ENCODE measurements at regions not wholly inside any gene's neighbourhood (a gene's known extent, or its start where the extent isn't known, plus 50 kb on each side); places are given as distances from the start of the nearest gene placed in this dataset.

DNA sequence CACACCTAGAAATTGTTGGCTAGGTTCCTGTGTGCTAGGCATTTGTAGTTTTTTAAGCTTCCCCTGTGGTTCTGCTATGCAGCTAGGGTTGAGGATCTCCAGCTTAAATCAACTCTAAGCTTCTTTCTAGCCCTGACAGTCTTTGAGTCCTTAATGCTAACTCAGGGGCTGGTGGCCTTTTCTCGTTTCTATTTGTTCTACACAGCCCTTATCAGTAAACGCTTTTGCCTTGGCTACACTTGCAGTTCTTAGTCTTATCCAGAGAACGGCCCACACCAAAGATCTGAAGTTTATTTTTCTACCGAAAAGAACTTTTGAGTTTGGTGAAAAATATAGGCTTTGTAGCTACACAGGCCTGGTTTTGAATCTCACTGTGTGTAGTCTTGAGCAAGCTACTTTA, 212.0 kb downstream of the DHX15 start:
- no peaks in the 10 kb centered on the region for H3K36me3 ChIP-seq (ENCODE audit: insufficient read depth in 1 of 2, low read depth in 1 of 2)
- H3K4me1 ChIP-seq, result peaks cover 21% of the 10 kb centered on the region
- no peak overlapping the region for H3K4me3 ChIP-seq
- no peak for DNase-seq
- no peaks in the 10 kb centered on the region for H3K9me3 ChIP-seq
- ATAC-seq, result no peak
- H3K27ac ChIP-seq, result no peak overlapping the region
- WGBS, 3 donors, result 89 to 95% (median 94%) methylated on average over 4 of the region's 4 CpGs
- no peaks in the 10 kb centered on the region for H3K27me3 ChIP-seq (ENCODE audit: insufficient read depth in 3 of 3, low read length in 2 of 3)
- intact Hi-C loops (cut with DNase I), result no loop called here
- TF ChIP-seq CTCF (IDR thresholded peaks at IDR 0.05), result no peak

DNA sequence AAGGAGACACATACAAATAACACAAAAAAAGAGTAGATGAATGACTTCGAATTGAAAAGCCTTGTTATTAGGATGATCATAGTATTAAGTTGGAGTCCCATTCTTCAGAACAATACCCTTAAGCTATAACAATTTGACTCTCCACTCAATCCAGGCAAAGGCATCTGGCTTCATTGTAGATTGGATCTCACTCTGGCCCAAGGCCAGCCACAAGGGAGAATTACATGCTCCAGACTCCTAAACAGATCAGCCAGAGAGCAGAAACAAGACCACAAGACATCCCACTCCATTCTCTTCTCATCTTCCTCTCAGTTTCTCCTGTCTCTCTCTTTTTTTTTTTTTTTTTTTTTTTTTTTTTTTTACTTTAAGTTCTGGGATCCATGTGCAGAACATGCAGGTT, 213.9 kb downstream of the DHX15 start:
- WGBS, 3 donors, result 84 to 97% (median 87%) methylated on average over 1 of the region's 1 CpG
- intact Hi-C loops (cut with DNase I), result no loop called here
- Histone ChIP-seq H3K27ac (no peak overlapping the region), H3K4me1 (peaks cover 24% of the 10 kb centered on the region), H3K9me3 (no peaks in the 10 kb centered on the region), H3K4me3 (no peak overlapping the region), H3K36me3 (ENCODE audit: insufficient read depth in 1 of 2, low read depth in 1 of 2) (no peaks in the 10 kb centered on the region), H3K27me3 (ENCODE audit: insufficient read depth in 3 of 3, low read length in 2 of 3) (no peaks in the 10 kb centered on the region)
- no peak for ATAC-seq
- TF ChIP-seq CTCF (IDR thresholded peaks at IDR 0.05), result no peak
- DNase-seq, result no peak

DNA sequence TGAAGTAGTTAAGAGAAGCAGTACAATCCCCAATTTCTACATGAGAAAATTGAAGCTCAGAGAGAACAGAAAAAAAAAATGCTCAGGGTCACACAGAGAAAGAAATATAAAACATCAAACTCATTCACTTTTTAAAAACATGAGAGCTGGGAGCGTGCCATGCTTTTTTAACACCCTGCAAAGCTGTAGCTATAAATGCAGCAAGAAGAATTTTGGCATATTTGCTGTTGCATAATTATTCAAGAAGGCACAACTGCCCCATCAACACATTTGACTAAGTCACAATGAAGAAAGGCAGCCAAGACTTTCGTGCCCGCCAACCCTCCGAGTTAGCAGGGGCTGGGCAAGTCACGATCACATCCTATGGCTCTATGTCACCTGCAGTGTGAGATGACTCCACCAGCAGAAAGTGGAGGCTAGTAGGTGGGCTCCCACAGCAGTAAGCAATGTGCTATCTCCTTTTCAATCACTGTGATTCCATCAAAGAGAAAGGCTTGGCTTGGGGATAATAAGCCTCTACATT, 214.8 kb downstream of the DHX15 start:
- intact Hi-C loops (cut with DNase I), result no loop called here
- Histone ChIP-seq H3K9me3 (no peaks in the 10 kb centered on the region), H3K27me3 (ENCODE audit: insufficient read depth in 3 of 3, low read length in 2 of 3) (no peaks in the 10 kb centered on the region), H3K36me3 (ENCODE audit: insufficient read depth in 1 of 2, low read depth in 1 of 2) (no peaks in the 10 kb centered on the region), H3K4me3 (no peak overlapping the region), H3K27ac (no peak overlapping the region), H3K4me1 (peaks cover 30% of the 10 kb centered on the region)
- DNase-seq (no peak), ATAC-seq (no peak)
- WGBS, 3 donors, result 58 to 76% (median 67%) methylated on average over 5 of the region's 5 CpGs
- TF ChIP-seq CTCF (IDR thresholded peaks at IDR 0.05), result no peak

- Histone ChIP-seq H3K4me3 (no peak overlapping the region), H3K36me3 (ENCODE audit: insufficient read depth in 1 of 2, low read depth in 1 of 2) (no peaks in the 10 kb centered on the region), H3K9me3 (no peaks in the 10 kb centered on the region), H3K4me1 (peaks cover 30% of the 10 kb centered on the region), H3K27me3 (ENCODE audit: insufficient read depth in 3 of 3, low read length in 2 of 3) (no peaks in the 10 kb centered on the region), H3K27ac (no peak overlapping the region)
- intact Hi-C loops (cut with DNase I), result no loop called here
- WGBS, 3 donors, result 95 to 97% (median 96%) methylated on average over 7 of the region's 7 CpGs
- no peak for TF ChIP-seq CTCF (IDR thresholded peaks at IDR 0.05)
- no peak for DNase-seq
- no peak for ATAC-seq
Measured at GRCh38 chr4:24368801-24369200, 215.6 kb downstream of the DHX15 start.

- 85 to 97% (median 90%) methylated on average over 3 of the region's 3 CpGs for WGBS, 3 donors
- Histone ChIP-seq H3K4me1 (peaks cover 30% of the 10 kb centered on the region), H3K4me3 (no peak overlapping the region), H3K9me3 (no peaks in the 10 kb centered on the region), H3K27ac (no peak overlapping the region), H3K27me3 (ENCODE audit: insufficient read depth in 3 of 3, low read length in 2 of 3) (no peaks in the 10 kb centered on the region), H3K36me3 (ENCODE audit: insufficient read depth in 1 of 2, low read depth in 1 of 2) (no peaks in the 10 kb centered on the region)
- intact Hi-C loops (cut with DNase I), result no loop called here
- TF ChIP-seq CTCF (IDR thresholded peaks at IDR 0.05), result no peak
- peak in 3 of 4 donors; percentile 59 to 85 (median 81) for ATAC-seq
- no peak for DNase-seq
Measured at GRCh38 chr4:24364852-24365251, 219.5 kb downstream of the DHX15 start.
